NCI-H2227 (cell line): ENCODE measurements at regions not wholly inside any gene's neighbourhood (a gene's known extent, or its start where the extent isn't known, plus 50 kb on each side); places are given as distances from the start of the nearest gene placed in this dataset.
A peak's percentile ranks its signal among the peaks of the same experiment; 100 is the strongest.

Experiments
- DNase-seq: peaks from one replicate; lab custom pipeline; 2025; ENCODE audit not compliant: unreplicated experiment; lab: John Stamatoyannopoulos, UW

GRCh38 chr1:226489718-226490425 lies 58.7 kb upstream of the STUM start:
- DNase-seq = no peak

GRCh38 chr1:226490426-226490809 lies 58.1 kb upstream of the STUM start:
- DNase-seq = no peak

- no peak for DNase-seq
Measured at GRCh38 chr1:226491093-226491850, 57.3 kb upstream of the STUM start.

GRCh38 chr1:226492426-226493137 lies 56.0 kb upstream of the STUM start:
- DNase-seq = no peak

GRCh38 chr1:226494092-226494609 lies 54.4 kb upstream of the STUM start:
- DNase-seq = no peak

- no peak for DNase-seq
Measured at GRCh38 chr1:226495716-226496115, 52.8 kb upstream of the STUM start.

- DNase-seq = peak; percentile 16
Measured at GRCh38 chr1:226496453-226497015, 52.0 kb upstream of the STUM start.

- no peak for DNase-seq
Measured at GRCh38 chr1:226497276-226497833, 51.2 kb upstream of the STUM start.

- DNase-seq = peak; percentile 55
Measured at GRCh38 chr1:226497991-226498639, 50.4 kb upstream of the STUM start.

- no peak for DNase-seq
Measured at GRCh38 chr1:226498640-226499008, 49.9 kb upstream of the STUM start.
